IMR-90 (cell line): ENCODE measurements at regions not wholly inside any gene's neighbourhood (a gene's known extent, or its start where the extent isn't known, plus 50 kb on each side); places are given as distances from the start of the nearest gene placed in this dataset.
A peak's percentile ranks its signal among the peaks of the same experiment; 100 is the strongest.

Experiments
- ATAC-seq: fragments of 200-7000 bp; cut with Tn5 transposase; 2 replicates; pipeline ENCODE4 v1.9.1; 2020; ENCODE audit warnings: low read depth, mild to moderate bottlenecking, moderate library complexity
- BruUV-seq: library from RNA; stranded (reverse); fragments of 400-500 nt; replicated peaks from 2 replicates; lab custom pipeline; 2021; lab: Mats Ljungman, UMichigan
- CTCF ChIA-PET: fragments of 300-600 bp; formaldehyde crosslinking; extraction: SDS; loops from one replicate; lab custom pipeline; 2021; ENCODE audit warnings: antibody characterized with exemption; lab: Yijun Ruan, JAX
- POLR2A ChIA-PET: fragments of 300-600 bp; sonication (Branson Sonifier 250); formaldehyde crosslinking; loops from one replicate; lab custom pipeline; 2022; ENCODE audit warnings: antibody characterized with exemption; ENCODE audit not compliant: unreplicated experiment; lab: Charles Lee
- DNase-seq: peaks from one replicate; pipeline ENCODE4 v3.0.0; 2013
- H2AFZ ChIP-seq: replicated peaks from 2 replicates; pipeline ENCODE3; 2013; ENCODE audit warnings: low read length, mild to moderate bottlenecking; ENCODE audit not compliant: poor library complexity
- H2AK5ac ChIP-seq: 2 replicates; pipeline ENCODE4 v1.6.1; 2013; ENCODE audit warnings: low read depth, low read length, inconsistent platforms
- H2AK9ac ChIP-seq: replicated peaks from 2 replicates; pipeline ENCODE3; 2013; ENCODE audit warnings: mild to moderate bottlenecking, low read depth, low read length, moderate library complexity; ENCODE audit not compliant: poor library complexity
- H2BK120ac ChIP-seq: 2 replicates; pipeline ENCODE4 v1.6.1; 2013; ENCODE audit warnings: low read depth, low read length, inconsistent platforms
- H2BK15ac ChIP-seq: 3 replicates; pipeline ENCODE4 v1.6.1; 2013; ENCODE audit warnings: low read depth, low read length, inconsistent platforms
- H2BK20ac ChIP-seq: 2 replicates; pipeline ENCODE4 v1.6.1; 2013; ENCODE audit warnings: low read depth, mild to moderate bottlenecking, inconsistent platforms, low read length, moderate library complexity
- H2BK5ac ChIP-seq: 2 replicates; pipeline ENCODE4 v1.6.1; 2013; ENCODE audit warnings: mild to moderate bottlenecking, low read depth, low read length, inconsistent platforms; ENCODE audit not compliant: poor library complexity, severe bottlenecking
- H3K14ac ChIP-seq: replicated peaks from 2 replicates; pipeline ENCODE4 v1.6.1; 2013; ENCODE audit warnings: low read depth, low read length, inconsistent platforms
- H3K18ac ChIP-seq: 2 replicates; pipeline ENCODE4 v1.6.1; 2013; ENCODE audit warnings: low read depth, low read length, control low read depth
- H3K23ac ChIP-seq: 2 replicates; pipeline ENCODE4 v1.6.1; 2013; ENCODE audit warnings: low read depth, low read length, inconsistent platforms
- H3K27ac ChIP-seq: 2 replicates; pipeline ENCODE4 v1.5.1; 2013; ENCODE audit warnings: mild to moderate bottlenecking, control low read depth, low read length; ENCODE audit not compliant: insufficient read depth
- H3K27me3 ChIP-seq: 2 replicates; pipeline ENCODE4 v1.6.1; 2013; ENCODE audit warnings: low read length; ENCODE audit not compliant: control insufficient read depth, insufficient read depth
- H3K36me3 ChIP-seq: 2 replicates; pipeline ENCODE4 v1.6.1; 2013; ENCODE audit warnings: low read length, mixed read lengths; ENCODE audit not compliant: control insufficient read depth, insufficient read depth
- H3K4ac ChIP-seq: 2 replicates; pipeline ENCODE4 v1.6.1; 2013; ENCODE audit warnings: low read depth, low read length, inconsistent platforms
- H3K4me1 ChIP-seq: 2 replicates; pipeline ENCODE4 v1.6.1; 2013; ENCODE audit warnings: low read length, mixed read lengths; ENCODE audit not compliant: control insufficient read depth, insufficient read depth
- H3K4me2 ChIP-seq: 2 replicates; pipeline ENCODE4 v1.6.1; 2013; ENCODE audit warnings: low read depth, mild to moderate bottlenecking, control low read depth, low read length, moderate library complexity
- H3K4me3 ChIP-seq: 2 replicates; pipeline ENCODE4 v1.5.1; 2013; ENCODE audit warnings: low read depth, mild to moderate bottlenecking, control low read depth, low read length, moderate library complexity; ENCODE audit not compliant: insufficient read depth
- H3K56ac ChIP-seq: 2 replicates; pipeline ENCODE4 v1.6.1; 2013; ENCODE audit warnings: low read length, inconsistent platforms; ENCODE audit not compliant: insufficient read depth; ENCODE audit errors: extremely low read depth
- H3K79me1 ChIP-seq, 2 experiments: 2 replicates each; pipeline ENCODE4 v1.6.1; 2013; ENCODE audit warnings: low read length in 2 of 2, inconsistent platforms in 1 of 2, low read depth in 1 of 2
- H3K9ac ChIP-seq: 2 replicates; pipeline ENCODE4 v1.6.1; 2013; ENCODE audit warnings: low read depth, low read length, control low read depth
- H3K9me1 ChIP-seq: 2 replicates; pipeline ENCODE4 v1.6.1; 2013; ENCODE audit warnings: low read length, inconsistent platforms; ENCODE audit not compliant: insufficient read depth
- H3K9me3 ChIP-seq: 2 replicates; pipeline ENCODE4 v1.6.1; 2013; ENCODE audit warnings: low read length; ENCODE audit not compliant: control insufficient read depth, insufficient read depth
- H4K20me1 ChIP-seq: 2 replicates; pipeline ENCODE4 v1.6.1; 2013; ENCODE audit warnings: low read length, inconsistent platforms; ENCODE audit not compliant: insufficient read depth
- H4K5ac ChIP-seq: 2 replicates; pipeline ENCODE4 v1.6.1; 2013; ENCODE audit warnings: mild to moderate bottlenecking, low read depth, low read length, control low read depth
- H4K8ac ChIP-seq, 2 experiments: 2 replicates each; pipeline ENCODE4 v1.6.1; 2013; ENCODE audit warnings: low read depth in 2 of 2, low read length in 2 of 2, control low read depth in 1 of 2, inconsistent platforms in 1 of 2
- H4K91ac ChIP-seq: 2 replicates; pipeline ENCODE4 v1.6.1; 2013; ENCODE audit warnings: low read depth, low read length, inconsistent platforms; ENCODE audit not compliant: insufficient read depth
- BHLHE40 ChIP-seq: fragments of 150-350 bp; IDR thresholded peaks from 2 replicates; pipeline ENCODE4 v1.6.1; 2016; ENCODE audit warnings: mild to moderate bottlenecking, low read depth, low read length
- MAFK ChIP-seq: IDR thresholded peaks from 2 replicates; pipeline ENCODE4 v1.6.1; 2012; ENCODE audit warnings: low read depth, low read length, improper control_type of control experiment
- MXI1 ChIP-seq: IDR thresholded peaks from 2 replicates; pipeline ENCODE4 v1.6.1; 2012; ENCODE audit warnings: low read depth, mild to moderate bottlenecking, low read length, moderate library complexity, borderline replicate concordance
- NFE2L2 ChIP-seq: fragments of 150-350 bp; IDR thresholded peaks from 2 replicates; pipeline ENCODE4 v1.6.1; 2016; ENCODE audit warnings: low read depth, mild to moderate bottlenecking, low read length
- POLR2A ChIP-seq: IDR thresholded peaks from 2 replicates; pipeline ENCODE4 v1.6.1; 2012; ENCODE audit warnings: mild to moderate bottlenecking, low read depth, low read length
- RCOR1 ChIP-seq: IDR thresholded peaks from 2 replicates; pipeline ENCODE4 v1.6.1; 2012; ENCODE audit warnings: mild to moderate bottlenecking, low read length, improper control_type of control experiment; ENCODE audit not compliant: insufficient replicate concordance
- WGBS, 2 experiments: methylation state at CpG; one replicate each; pipeline versions ENCODE4 v1.1.5 to v1.1.7; 2013; ENCODE audit warnings: missing lambda C conversion rate in 2 of 2; ENCODE audit not compliant: insufficient read length in 1 of 2; ENCODE audit errors: extremely low coverage in 2 of 2; 5-methylcytosine and 5-hydroxymethylcytosine counted together
- dilution Hi-C: fragments of 300-500 bp; cut with HindIII; formaldehyde crosslinking; loops from one replicate; pipeline ENCODE4 v1.14.3; 2018; ENCODE audit warnings: low sequenced_read_pairs; ENCODE audit not compliant: unreplicated experiment
- in situ Hi-C: fragments of 300-500 bp; cut with MboI; formaldehyde crosslinking; loops from 3 replicates; pipeline ENCODE4 v1.14.3; 2019; ENCODE audit warnings: low sequenced_read_pairs, inconsistent platforms, mixed read lengths
- intact Hi-C: fragments of 100-400 bp; cut with micrococcal nuclease; formaldehyde crosslinking; loops from 2 replicates; pipeline ENCODE4 v1.10.0; 2022

- dilution Hi-C loops: no loop called here
- ATAC-seq: no peak
- CTCF ChIA-PET: no interaction called here
- no CpG with 5 or more reads among the region's 1 CpG for WGBS, 2 experiments
- no peak overlapping the region for H4K5ac ChIP-seq
- H2AK5ac ChIP-seq: no peak overlapping the region
- no peak overlapping the region for H2AK9ac ChIP-seq
- H4K91ac ChIP-seq: no peak overlapping the region
- no peak for TF ChIP-seq RCOR1
- no peak for TF ChIP-seq NFE2L2
- no peak for TF ChIP-seq POLR2A
- peak; percentile 78 for TF ChIP-seq MAFK
- no peak for TF ChIP-seq BHLHE40
- TF ChIP-seq MXI1: no peak
- H4K20me1 ChIP-seq: no peaks in the 10 kb centered on the region
- no peaks in the 10 kb centered on the region for H3K4me1 ChIP-seq
- no peak overlapping the region for H3K9ac ChIP-seq
- no peaks in the 10 kb centered on the region for H3K36me3 ChIP-seq
- BruUV-seq: no TSS peak
- H2AFZ ChIP-seq: no peak overlapping the region
- no peak overlapping the region for H3K23ac ChIP-seq
- in situ Hi-C loops: no loop called here
- no peak for DNase-seq
- no peak overlapping the region for H3K4me3 ChIP-seq
- intact Hi-C loops: no loop called here
- H3K56ac ChIP-seq: no peak overlapping the region
- no peak overlapping the region for H3K4ac ChIP-seq
- no peak overlapping the region for H2BK5ac ChIP-seq
- no peak overlapping the region for H3K14ac ChIP-seq
- no peaks in the 10 kb centered on the region for H3K79me1 ChIP-seq
- H4K8ac ChIP-seq: no peak overlapping the region
- no peaks in the 10 kb centered on the region for H3K9me1 ChIP-seq
- no peak overlapping the region for H2BK15ac ChIP-seq
- no peaks in the 10 kb centered on the region for H3K27me3 ChIP-seq
- H2BK120ac ChIP-seq: no peak overlapping the region
- no peak overlapping the region for H2BK20ac ChIP-seq
- no peak overlapping the region for H3K18ac ChIP-seq
- no peak overlapping the region for H3K27ac ChIP-seq
- no peaks in the 10 kb centered on the region for H3K9me3 ChIP-seq
- POLR2A ChIA-PET: no interaction called here
- H3K4me2 ChIP-seq: no peak overlapping the region
Observed at GRCh38 chr4:106795326-106795725, 240.8 kb downstream of the DKK2 start.
